H7 (cell line): ENCODE measurements at regions not wholly inside any gene's neighbourhood (a gene's known extent, or its start where the extent isn't known, plus 50 kb on each side); places are given as distances from the start of the nearest gene placed in this dataset.

ENCODE experiments used
- DNase-seq: peaks from one replicate; pipeline ENCODE4 v3.0.0; 2012
- H3K27me3 ChIP-seq: 2 replicates; pipeline ENCODE4 v1.6.0; 2011; ENCODE audit warnings: mild to moderate bottlenecking, low read length; ENCODE audit not compliant: control insufficient read depth, insufficient read depth
- H3K36me3 ChIP-seq: replicated peaks from 2 replicates; pipeline ENCODE4 v1.5.1; 2011; ENCODE audit warnings: low read length; ENCODE audit not compliant: control insufficient read depth, insufficient read depth
- H3K4me3 ChIP-seq: 2 replicates; pipeline ENCODE4 v1.5.1; 2011; ENCODE audit warnings: low read depth, mild to moderate bottlenecking, control low read depth, low read length, moderate library complexity; ENCODE audit not compliant: insufficient read depth

DNA sequence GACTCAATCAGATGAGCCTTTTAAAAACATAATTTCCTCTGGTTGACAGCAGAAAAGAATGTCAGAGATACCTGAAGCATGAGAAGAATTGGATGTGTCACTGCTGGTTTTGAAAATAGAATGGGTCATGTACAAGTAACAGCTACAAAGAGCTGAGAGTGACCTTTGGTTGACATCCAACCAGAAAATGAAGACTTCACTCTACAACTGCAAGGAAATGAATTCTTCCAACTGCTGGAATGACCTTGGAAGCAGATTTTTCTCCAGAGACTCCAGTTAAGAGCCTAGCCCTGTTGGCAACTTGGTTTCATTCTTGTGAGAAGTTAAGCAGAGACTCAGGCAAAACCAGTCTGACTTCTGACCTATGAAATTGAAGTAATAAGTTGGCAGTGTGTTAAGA lies 505.9 kb downstream of the SLC16A7 start:
- no peak for DNase-seq
- Histone ChIP-seq H3K4me3 (no peak overlapping the region), H3K36me3 (no peaks in the 10 kb centered on the region), H3K27me3 (no peaks in the 10 kb centered on the region)

DNA sequence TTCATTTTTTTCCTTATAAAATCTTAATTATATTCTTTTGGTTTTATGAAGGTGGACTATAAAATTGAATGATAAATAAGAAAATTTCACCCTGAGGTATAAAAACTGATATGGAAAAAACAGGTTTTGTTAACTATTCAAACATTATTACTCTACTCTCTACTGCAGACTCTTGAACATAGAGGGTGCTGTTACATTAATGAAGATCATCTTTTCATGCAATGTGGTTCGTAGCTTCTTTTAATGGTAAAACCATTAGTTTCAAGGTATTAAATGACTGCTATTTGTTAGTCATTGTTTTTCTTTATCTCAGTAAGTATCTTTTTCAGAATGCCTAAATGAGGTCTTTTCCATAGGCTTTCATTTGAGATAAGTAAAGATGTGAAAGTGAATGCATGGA lies 510.4 kb downstream of the SLC16A7 start:
- Histone ChIP-seq H3K27me3 (no peaks in the 10 kb centered on the region), H3K36me3 (no peaks in the 10 kb centered on the region), H3K4me3 (no peak overlapping the region)
- DNase-seq, result no peak

DNA sequence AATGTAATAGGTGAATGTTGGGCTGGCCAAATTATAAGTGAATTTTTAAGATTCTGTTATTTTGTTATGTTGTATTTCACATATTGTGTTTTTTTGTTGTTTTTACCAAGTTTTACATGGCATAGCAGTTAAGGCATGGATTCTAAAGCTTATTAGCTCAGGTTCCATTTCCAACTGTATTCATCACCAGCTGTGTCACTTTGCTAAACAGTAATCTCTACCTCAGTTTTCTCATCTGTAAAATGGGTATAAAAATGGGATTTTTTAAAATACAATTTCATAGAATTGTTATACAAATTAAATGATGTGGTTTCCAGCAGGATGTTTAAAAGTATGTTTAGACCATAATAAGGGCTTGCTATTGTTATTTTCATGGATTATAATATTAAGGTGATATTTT lies 512.2 kb downstream of the SLC16A7 start:
- DNase-seq, result no peak
- Histone ChIP-seq H3K36me3 (no peaks in the 10 kb centered on the region), H3K27me3 (no peaks in the 10 kb centered on the region), H3K4me3 (no peak overlapping the region)

DNA sequence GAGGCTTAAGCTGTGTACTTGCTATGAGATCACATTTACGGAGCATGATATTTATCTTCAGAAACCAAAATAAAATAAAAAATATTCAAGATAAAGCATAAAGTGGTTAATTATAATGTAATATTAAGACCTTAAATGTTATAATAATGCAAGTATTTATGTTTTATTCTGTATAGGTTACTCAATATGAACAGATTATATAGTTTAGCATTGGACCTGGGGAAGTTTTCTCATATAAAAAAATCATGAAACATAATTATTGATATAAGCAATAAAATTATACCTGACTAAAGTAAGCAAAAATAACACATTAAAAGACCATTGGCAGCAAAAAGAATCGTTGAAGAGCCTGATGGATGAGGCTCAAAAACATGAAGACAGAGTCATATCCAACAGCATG lies 516.2 kb downstream of the SLC16A7 start:
- Histone ChIP-seq H3K27me3 (no peaks in the 10 kb centered on the region), H3K36me3 (no peaks in the 10 kb centered on the region), H3K4me3 (no peak overlapping the region)
- DNase-seq, result no peak

DNA sequence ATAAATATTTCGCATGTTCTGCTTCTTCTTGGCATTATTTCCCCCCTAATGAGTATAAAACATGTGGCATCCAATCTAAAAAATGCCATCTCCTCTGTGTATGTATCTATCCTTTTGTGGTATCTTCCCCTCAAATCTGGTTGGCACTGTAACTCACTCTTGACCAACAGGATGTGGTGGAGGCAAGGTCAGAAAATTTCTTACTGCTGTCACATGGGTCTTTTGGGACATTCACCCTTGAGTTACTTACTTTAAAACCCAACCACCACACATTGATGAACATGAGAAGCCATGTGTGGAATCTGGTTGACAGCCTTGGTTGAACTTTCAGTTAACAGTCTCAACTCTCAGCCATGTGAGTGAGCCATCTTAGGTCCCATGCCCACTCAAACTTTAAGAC lies 516.9 kb downstream of the SLC16A7 start:
- DNase-seq, result no peak
- Histone ChIP-seq H3K36me3 (no peaks in the 10 kb centered on the region), H3K27me3 (no peaks in the 10 kb centered on the region), H3K4me3 (no peak overlapping the region)

DNA sequence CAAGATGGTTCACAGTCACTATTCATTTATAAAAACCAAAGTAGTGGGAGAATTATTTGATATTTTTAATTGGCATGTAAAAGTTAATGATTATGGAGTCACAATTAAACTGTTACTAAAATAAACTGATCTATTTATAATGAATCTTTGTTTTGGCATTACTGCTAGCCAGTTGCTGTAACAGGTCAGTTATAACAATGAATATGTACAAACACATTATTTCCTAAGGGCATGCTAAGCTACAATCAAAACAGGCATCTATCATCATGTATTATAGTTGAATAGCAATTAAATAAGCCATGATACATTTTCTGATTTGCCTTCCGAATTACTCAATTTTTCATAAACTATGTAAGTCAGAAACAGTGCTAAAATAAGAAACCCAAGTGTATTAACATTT lies 518.3 kb downstream of the SLC16A7 start:
- DNase-seq, result no peak
- no peaks in the 10 kb centered on the region for H3K36me3 ChIP-seq
- H3K27me3 ChIP-seq, result no peaks in the 10 kb centered on the region
- H3K4me3 ChIP-seq, result no peak overlapping the region

DNA sequence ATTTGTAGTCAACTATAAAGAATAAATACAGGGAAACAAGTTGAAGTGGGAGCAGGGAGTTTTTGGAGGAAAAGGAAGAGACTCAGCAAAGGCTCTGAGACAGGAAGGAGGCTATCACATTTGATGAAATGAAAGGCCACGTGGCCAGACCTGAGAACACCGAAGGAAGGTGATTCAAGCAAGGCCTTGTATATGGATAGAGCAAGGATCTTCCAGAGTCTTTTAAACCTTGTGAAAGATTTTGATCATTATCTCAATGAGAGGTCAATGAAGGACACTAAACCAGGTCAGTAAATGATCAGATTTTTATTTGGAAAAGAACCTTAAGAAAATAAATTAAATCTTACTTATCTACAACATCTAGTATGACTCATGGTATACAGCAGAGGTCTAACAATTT lies 523.5 kb downstream of the SLC16A7 start:
- Histone ChIP-seq H3K36me3 (no peaks in the 10 kb centered on the region), H3K27me3 (no peaks in the 10 kb centered on the region), H3K4me3 (no peak overlapping the region)
- DNase-seq, result no peak

DNA sequence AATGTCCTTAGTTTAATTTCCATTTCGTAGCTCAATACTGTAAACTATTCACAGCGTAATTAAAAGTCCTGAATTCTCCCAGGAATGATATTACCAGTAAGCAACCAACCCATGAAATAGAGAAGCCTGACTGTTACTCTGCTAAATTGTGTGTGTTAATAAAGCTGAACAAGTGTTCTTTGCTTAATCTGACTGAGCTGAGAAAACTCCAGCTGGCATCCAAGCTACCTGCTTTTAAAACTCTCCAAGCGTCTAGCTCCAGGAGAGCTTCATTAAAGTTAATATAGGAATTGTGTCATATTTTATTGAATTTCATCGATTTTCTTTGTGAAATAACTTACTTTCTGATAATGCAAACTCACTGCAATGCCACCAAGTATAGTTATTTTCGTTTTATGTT lies 524.4 kb downstream of the SLC16A7 start:
- DNase-seq, result no peak
- Histone ChIP-seq H3K27me3 (no peaks in the 10 kb centered on the region), H3K4me3 (no peak overlapping the region), H3K36me3 (no peaks in the 10 kb centered on the region)

DNA sequence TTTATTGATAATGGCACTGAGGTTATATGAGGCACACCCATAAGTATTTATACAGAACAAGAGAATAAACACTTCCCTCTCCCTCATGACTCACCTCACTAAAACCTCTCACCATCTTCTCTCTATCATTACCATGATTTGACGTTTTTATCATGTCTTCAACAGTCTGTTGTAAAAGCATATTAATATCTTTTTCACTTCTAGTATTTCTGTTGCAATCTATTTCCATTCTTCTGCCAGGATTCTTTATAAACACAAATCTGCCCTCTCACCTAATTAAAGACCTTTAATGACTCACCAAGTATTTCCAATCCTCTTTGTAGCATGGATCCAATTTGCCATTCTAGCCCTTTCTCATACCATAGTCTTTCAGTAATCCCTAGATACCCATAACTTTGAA lies 527.7 kb downstream of the SLC16A7 start:
- Histone ChIP-seq H3K4me3 (no peak overlapping the region), H3K36me3 (no peaks in the 10 kb centered on the region; the same call in 1 of the 2 replicates), H3K27me3 (no peaks in the 10 kb centered on the region)
- no peak for DNase-seq

DNA sequence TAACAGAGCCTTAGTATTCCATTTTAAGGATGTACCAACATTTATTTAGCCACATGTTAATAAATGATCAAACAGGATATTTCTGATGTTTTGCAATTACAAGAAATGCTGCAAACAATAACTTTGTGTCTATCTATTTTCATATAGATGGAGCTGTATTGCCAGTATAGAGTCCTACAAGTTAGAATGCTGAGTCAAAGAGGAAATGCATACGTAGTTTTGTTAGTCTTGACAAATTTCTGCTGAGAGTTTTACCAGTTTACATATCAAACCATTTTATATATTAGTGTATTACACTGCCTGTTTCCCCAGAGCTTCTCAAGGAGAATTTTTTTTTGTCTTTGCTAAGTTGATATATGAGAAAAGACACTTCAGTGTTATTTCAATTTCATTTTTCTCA lies 541.7 kb downstream of the SLC16A7 start:
- DNase-seq, result no peak
- H3K27me3 ChIP-seq, result no peaks in the 10 kb centered on the region
- H3K4me3 ChIP-seq, result no peak overlapping the region
- H3K36me3 ChIP-seq, result no peaks in the 10 kb centered on the region

DNA sequence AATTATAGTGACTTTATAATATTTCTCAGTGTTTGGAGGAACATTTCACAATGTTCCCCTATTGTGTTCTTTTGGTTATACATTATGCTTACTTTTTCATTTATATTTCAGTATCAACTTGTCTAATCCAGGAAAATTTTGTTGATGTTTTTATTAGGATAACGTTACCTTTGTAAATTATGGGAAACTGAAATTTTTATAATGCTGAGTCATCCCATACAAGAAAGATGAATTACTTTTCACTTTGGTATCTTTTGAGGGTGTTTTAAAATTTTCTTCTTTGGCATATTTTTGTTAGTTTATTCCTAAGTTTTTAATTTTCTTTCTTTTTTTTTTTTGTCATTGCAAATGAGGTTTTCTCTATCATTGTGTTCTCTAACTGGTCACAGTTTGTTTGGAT lies 542.7 kb downstream of the SLC16A7 start:
- Histone ChIP-seq H3K36me3 (no peaks in the 10 kb centered on the region), H3K4me3 (no peak overlapping the region), H3K27me3 (no peaks in the 10 kb centered on the region)
- DNase-seq, result no peak

DNA sequence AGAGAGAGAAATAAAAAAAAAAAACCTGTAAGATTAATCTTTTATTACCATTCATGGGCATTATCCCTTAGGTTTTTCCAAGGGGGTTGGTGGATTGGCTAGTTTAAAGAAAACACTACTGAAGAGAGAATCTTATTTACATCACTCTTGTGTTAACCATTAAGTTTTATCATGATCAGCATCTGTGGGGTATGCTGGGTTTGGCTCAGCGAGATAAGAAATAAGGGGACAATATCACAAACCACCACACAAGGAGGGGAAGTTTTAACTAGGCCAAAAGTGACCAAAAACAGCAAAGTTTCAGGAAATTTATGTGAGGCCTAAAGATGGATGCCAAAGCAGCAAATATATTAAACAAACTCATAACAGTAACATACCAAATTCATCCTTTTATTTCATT lies 548.6 kb downstream of the SLC16A7 start:
- H3K27me3 ChIP-seq, result no peaks in the 10 kb centered on the region
- H3K36me3 ChIP-seq, result no peaks in the 10 kb centered on the region
- H3K4me3 ChIP-seq, result no peak overlapping the region
- DNase-seq, result no peak

DNA sequence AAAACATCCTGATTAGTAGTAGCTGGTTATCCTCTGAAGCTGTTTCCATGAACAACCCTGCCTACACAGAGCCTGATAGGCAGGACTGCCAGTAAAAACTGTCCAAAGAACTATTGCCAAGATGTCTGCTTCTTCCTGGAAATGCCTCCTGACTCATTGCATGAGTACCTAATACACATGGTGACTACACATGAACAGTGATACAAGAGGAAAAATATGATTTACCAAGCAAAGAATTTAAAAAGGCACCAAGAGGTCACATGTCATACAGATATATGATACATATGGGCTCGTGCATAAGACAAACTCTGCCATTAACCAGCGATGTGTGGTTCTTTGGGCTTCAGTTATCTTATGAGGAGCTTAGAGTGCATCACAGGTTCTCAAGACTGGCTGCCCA lies 552.3 kb downstream of the SLC16A7 start:
- H3K36me3 ChIP-seq, result no peaks in the 10 kb centered on the region
- no peak for DNase-seq
- no peaks in the 10 kb centered on the region for H3K27me3 ChIP-seq
- H3K4me3 ChIP-seq, result no peak overlapping the region

DNA sequence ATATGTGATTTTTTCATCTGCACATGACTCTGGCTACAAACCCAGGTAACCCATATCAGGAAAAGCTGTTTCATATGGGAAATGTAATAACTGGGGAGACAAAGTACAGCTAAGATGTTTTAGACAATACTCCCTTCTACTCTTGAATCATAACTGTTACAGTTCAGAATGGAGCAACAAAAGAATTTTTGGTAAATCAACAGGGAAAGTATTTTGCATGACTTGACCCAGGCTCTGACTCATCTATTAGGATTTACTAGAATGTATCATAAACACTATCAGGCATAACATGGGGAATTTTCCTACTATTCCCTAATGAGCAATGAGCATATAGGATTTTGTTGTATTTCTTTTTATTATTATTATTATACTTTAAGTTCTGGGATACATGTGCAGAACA lies 553.0 kb downstream of the SLC16A7 start:
- H3K27me3 ChIP-seq, result no peaks in the 10 kb centered on the region
- no peak overlapping the region for H3K4me3 ChIP-seq
- H3K36me3 ChIP-seq, result no peaks in the 10 kb centered on the region
- DNase-seq, result no peak

DNA sequence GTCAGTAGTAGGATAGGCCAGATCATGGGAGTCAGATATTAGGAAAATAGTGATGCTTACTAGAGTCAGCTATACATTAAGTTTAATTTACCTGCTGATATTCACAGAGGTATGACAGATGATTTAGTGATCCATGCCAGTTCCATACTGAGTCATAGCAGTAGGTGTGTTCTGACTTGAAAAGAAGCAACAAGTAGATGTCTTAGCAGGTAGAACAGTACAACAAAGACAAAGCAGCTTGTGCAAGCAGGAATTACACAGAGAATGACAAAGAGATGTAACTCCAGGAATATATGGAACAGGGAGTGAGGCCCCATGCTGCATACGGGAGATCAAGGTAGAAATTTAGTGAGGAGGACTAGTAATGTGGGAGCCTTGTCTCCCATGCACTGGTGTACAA lies 556.9 kb downstream of the SLC16A7 start:
- H3K4me3 ChIP-seq, result no peak overlapping the region
- H3K27me3 ChIP-seq, result no peaks in the 10 kb centered on the region
- no peak for DNase-seq
- no peaks in the 10 kb centered on the region for H3K36me3 ChIP-seq

DNA sequence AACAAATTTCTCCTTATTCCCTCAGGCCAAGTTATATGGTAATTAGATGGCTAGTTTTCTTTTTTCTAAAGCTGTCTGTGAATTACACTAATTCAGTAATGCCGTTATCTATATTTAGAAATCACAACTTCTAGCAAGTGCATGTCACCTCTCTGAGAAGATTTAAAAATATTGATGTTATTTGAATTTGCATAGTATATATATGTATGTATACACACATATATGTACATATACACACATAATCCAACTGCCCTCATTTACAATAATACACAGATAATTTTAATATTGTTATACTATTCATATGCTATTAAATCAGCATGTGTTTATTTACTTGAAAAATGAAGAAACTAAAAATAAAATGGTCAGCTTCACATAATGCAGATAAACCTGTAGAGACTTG lies 563.9 kb downstream of the SLC16A7 start:
- Histone ChIP-seq H3K4me3 (no peak overlapping the region), H3K36me3 (no peaks in the 10 kb centered on the region), H3K27me3 (no peaks in the 10 kb centered on the region)
- DNase-seq, result no peak
